Hepatocyte (in vitro differentiated cells): ENCODE measurements at regions not wholly inside any gene's neighbourhood (a gene's known extent, or its start where the extent isn't known, plus 50 kb on each side); places are given as distances from the start of the nearest gene placed in this dataset.

Experiments
- DNase-seq: peaks from one replicate; pipeline ENCODE4 v3.0.0-alpha.2; 2016; ENCODE audit warnings: low spot score
- H2AFZ ChIP-seq: fragments of 200-600 bp; sonication (generic); 2 replicates; pipeline ENCODE4 v1.6.0; 2016; ENCODE audit warnings: antibody characterized with exemption, mild to moderate bottlenecking
- H3K27ac ChIP-seq: fragments of 200-600 bp; sonication (generic); 2 replicates; pipeline ENCODE4 v1.5.1; 2016; ENCODE audit warnings: mild to moderate bottlenecking
- H3K27me3 ChIP-seq: fragments of 200-600 bp; sonication (generic); 2 replicates; pipeline ENCODE4 v1.6.1; 2016
- H3K36me3 ChIP-seq: fragments of 200-600 bp; sonication (generic); replicated peaks from 2 replicates; pipeline ENCODE4 v1.5.1; 2016; ENCODE audit warnings: low read depth; ENCODE audit not compliant: insufficient read depth
- H3K4me1 ChIP-seq: fragments of 200-600 bp; sonication (generic); 2 replicates; pipeline ENCODE4 v1.5.1; 2016; ENCODE audit warnings: mild to moderate bottlenecking, moderate library complexity; ENCODE audit not compliant: insufficient read depth
- H3K4me2 ChIP-seq: fragments of 200-600 bp; sonication (generic); 2 replicates; pipeline ENCODE4 v1.6.0; 2016
- H3K4me3 ChIP-seq: fragments of 200-600 bp; sonication (generic); 2 replicates; pipeline ENCODE4 v1.5.1; 2016; ENCODE audit warnings: mild to moderate bottlenecking
- H3K79me2 ChIP-seq: fragments of 200-600 bp; sonication (generic); 2 replicates; pipeline ENCODE4 v1.6.0; 2017; ENCODE audit warnings: mild to moderate bottlenecking
- H3K9me2 ChIP-seq: fragments of 200-600 bp; sonication (generic); replicated peaks from 2 replicates; pipeline ENCODE4 v1.6.0; 2017; ENCODE audit warnings: mild to moderate bottlenecking; ENCODE audit not compliant: insufficient read depth
- H3K9me3 ChIP-seq: fragments of 200-600 bp; sonication (generic); 2 replicates; pipeline ENCODE4 v1.5.1; 2016; ENCODE audit warnings: low read depth, mild to moderate bottlenecking
- H4K20me1 ChIP-seq: fragments of 200-600 bp; sonication (generic); 2 replicates; pipeline ENCODE4 v1.6.0; 2016; ENCODE audit warnings: mild to moderate bottlenecking; ENCODE audit not compliant: insufficient read depth, poor library complexity, severe bottlenecking
- EZH2 ChIP-seq: fragments of 200-600 bp; sonication (generic); IDR thresholded peaks from 2 replicates; pipeline ENCODE4 v1.6.1; 2016; ENCODE audit warnings: antibody characterized with exemption, mild to moderate bottlenecking, borderline replicate concordance
- EZH2phosphoT487 ChIP-seq: fragments of 200-600 bp; sonication (generic); IDR thresholded peaks from one replicate; pipeline ENCODE4 v1.6.1; 2018; ENCODE audit warnings: antibody characterized with exemption, mild to moderate bottlenecking, low read depth, moderate library complexity; ENCODE audit not compliant: unreplicated experiment, severe bottlenecking
- WGBS: methylation state at CpG from one replicate; pipeline ENCODE4 v1.1.6; 2016; ENCODE audit warnings: low lambda C conversion rate; ENCODE audit errors: missing lambda C conversion rate; 5-methylcytosine and 5-hydroxymethylcytosine counted together
- TF ChIP-seq, protein P1 (sequence below): fragments of 200-600 bp; sonication (generic); IDR thresholded peaks from 2 replicates; pipeline ENCODE4 v1.5.1; 2016; ENCODE audit warnings: antibody characterized with exemption, mild to moderate bottlenecking; ENCODE audit not compliant: poor library complexity

DNA sequence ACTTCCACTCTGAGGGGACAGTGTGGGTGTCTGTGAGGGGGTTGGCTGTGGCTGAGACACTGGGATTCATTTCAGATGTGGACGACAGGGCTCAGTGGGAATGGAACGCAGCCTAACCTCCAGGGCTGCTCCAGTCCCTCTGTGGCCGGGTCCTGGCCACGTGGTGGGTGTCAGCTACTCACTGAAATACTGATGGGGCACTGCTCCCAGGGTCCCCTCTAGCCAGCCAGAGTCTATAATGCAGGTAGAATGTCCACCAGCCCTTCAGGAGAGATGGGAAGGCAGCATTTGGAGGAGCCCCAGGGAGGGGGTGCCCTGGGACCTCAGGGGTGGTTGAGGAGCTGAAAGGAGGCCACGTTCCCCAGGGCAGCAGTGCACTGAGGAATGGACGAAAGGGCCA, 87.2 kb upstream of the LANCL2 start:
- H3K27ac ChIP-seq = no peak overlapping the region
- 82% methylated on average over 6 of the region's 6 CpGs for WGBS
- H4K20me1 ChIP-seq = no peaks in the 10 kb centered on the region
- no peaks in the 10 kb centered on the region for H3K4me1 ChIP-seq
- H3K9me3 ChIP-seq = no peaks in the 10 kb centered on the region
- TF ChIP-seq, protein P1, sequence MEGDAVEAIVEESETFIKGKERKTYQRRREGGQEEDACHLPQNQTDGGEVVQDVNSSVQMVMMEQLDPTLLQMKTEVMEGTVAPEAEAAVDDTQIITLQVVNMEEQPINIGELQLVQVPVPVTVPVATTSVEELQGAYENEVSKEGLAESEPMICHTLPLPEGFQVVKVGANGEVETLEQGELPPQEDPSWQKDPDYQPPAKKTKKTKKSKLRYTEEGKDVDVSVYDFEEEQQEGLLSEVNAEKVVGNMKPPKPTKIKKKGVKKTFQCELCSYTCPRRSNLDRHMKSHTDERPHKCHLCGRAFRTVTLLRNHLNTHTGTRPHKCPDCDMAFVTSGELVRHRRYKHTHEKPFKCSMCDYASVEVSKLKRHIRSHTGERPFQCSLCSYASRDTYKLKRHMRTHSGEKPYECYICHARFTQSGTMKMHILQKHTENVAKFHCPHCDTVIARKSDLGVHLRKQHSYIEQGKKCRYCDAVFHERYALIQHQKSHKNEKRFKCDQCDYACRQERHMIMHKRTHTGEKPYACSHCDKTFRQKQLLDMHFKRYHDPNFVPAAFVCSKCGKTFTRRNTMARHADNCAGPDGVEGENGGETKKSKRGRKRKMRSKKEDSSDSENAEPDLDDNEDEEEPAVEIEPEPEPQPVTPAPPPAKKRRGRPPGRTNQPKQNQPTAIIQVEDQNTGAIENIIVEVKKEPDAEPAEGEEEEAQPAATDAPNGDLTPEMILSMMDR = no peak
- TF ChIP-seq EZH2phosphoT487 (no peak), EZH2 (no peak)
- H3K79me2 ChIP-seq = no peaks in the 10 kb centered on the region
- no peak overlapping the region for H3K4me2 ChIP-seq
- no peaks in the 10 kb centered on the region for H3K27me3 ChIP-seq
- DNase-seq = no peak
- no peaks in the 10 kb centered on the region for H3K36me3 ChIP-seq
- no peak overlapping the region for H3K4me3 ChIP-seq
- no peak overlapping the region for H2AFZ ChIP-seq
- no peaks in the 10 kb centered on the region for H3K9me2 ChIP-seq

DNA sequence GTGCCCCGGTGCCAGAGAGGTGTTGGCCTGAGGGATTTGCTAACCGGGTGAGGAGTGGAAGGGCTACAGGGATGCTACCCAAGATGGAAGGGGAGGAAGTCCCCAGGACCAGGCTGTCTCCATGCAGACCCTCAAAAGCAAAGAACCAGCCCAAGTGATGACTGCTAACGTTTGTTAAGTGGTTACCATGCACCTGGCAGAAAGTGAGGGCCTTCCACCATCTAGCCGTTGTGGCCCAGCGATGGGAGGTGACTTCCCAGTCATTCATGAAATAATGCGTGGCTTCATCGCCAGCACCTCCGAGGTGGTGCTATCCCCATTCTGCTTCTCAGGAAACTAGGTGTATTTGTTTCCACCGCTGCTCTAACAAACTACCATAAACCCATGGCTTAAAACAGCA, 86.8 kb upstream of the LANCL2 start:
- no peaks in the 10 kb centered on the region for H3K9me2 ChIP-seq
- H3K79me2 ChIP-seq = no peaks in the 10 kb centered on the region
- no peaks in the 10 kb centered on the region for H3K27me3 ChIP-seq
- no peaks in the 10 kb centered on the region for H3K4me1 ChIP-seq
- H3K9me3 ChIP-seq = no peaks in the 10 kb centered on the region
- H3K4me2 ChIP-seq = no peak overlapping the region
- 86% methylated on average over 9 of the region's 9 CpGs for WGBS
- no peaks in the 10 kb centered on the region for H4K20me1 ChIP-seq
- H3K36me3 ChIP-seq = no peaks in the 10 kb centered on the region
- H3K27ac ChIP-seq = no peak overlapping the region
- no peak overlapping the region for H3K4me3 ChIP-seq
- TF ChIP-seq, protein P1 = no peak
- TF ChIP-seq EZH2phosphoT487 = no peak
- no peak for TF ChIP-seq EZH2
- no peak overlapping the region for H2AFZ ChIP-seq
- no peak for DNase-seq

DNA sequence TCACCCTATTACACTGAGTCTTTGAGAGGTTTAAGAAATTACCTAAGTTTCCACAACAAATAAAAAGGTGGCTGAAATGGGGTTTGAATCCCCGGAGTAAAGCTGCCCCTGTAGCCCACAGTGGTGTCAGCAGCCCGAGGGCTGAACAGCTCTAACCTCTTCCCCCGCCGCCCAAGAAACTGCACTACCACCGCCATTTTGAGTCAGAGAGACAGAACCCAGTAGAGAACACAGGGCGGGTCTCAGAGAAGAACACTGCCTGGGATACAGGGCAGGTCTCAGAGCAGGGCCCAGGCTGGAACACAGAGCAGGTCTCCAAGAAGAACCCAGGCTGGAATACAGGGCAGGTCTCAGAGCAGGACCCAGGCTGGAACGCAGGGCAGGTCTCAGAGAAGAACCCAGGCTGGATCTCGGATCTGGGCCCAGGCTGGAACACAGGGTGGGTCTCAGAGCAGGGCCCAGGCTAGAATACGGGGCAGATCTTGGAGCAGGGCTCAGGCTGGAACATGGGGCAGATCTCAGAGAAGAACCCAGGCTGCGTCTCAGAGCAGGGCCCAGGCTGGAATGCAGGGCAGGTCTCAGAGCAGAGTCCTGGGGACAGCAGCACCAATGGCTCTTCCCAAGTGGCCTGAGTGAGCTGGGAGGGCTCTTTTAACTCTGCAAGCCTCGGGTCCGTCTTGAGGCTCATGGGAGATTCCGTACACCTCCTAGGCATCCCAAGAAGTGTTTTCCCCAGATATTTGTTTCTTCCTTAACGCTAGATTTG, 85.9 kb upstream of the LANCL2 start:
- no peaks in the 10 kb centered on the region for H3K36me3 ChIP-seq
- H3K27me3 ChIP-seq = no peaks in the 10 kb centered on the region
- H3K27ac ChIP-seq = no peak overlapping the region
- TF ChIP-seq, protein P1 = no peak
- 84% methylated on average over 14 of the region's 14 CpGs for WGBS
- H3K4me3 ChIP-seq = no peak overlapping the region
- no peaks in the 10 kb centered on the region for H3K79me2 ChIP-seq
- H3K9me3 ChIP-seq = no peaks in the 10 kb centered on the region
- H2AFZ ChIP-seq = no peak overlapping the region
- DNase-seq = no peak
- no peaks in the 10 kb centered on the region for H4K20me1 ChIP-seq
- no peaks in the 10 kb centered on the region for H3K9me2 ChIP-seq
- no peaks in the 10 kb centered on the region for H3K4me1 ChIP-seq
- H3K4me2 ChIP-seq = no peak overlapping the region
